ENCODE measurements at regions not wholly inside any gene's neighbourhood (a gene's known extent, or its start where the extent isn't known, plus 50 kb on each side); places are given as distances from the start of the nearest gene placed in this dataset.
"Not testable (repeated sequence)": the region's sequence is repeated elsewhere in the genome, so short reads cannot be mapped to it uniquely, and the experiment has no call there.

- DNase-seq; CTCF ChIA-PET; H3K9me2 ChIP-seq (ENCODE audit: insufficient read depth); H2AFZ ChIP-seq; H3K27ac ChIP-seq; BruUV-seq (replicated peaks); intact Hi-C loops (cut with micrococcal nuclease; ENCODE audit: unreplicated experiment); H3F3A ChIP-seq (ENCODE audit: insufficient read depth, low read depth); H3K27me3 ChIP-seq (ENCODE audit: insufficient read depth, low read depth); H3K79me2 ChIP-seq (ENCODE audit: low read depth); H4K20me1 ChIP-seq (ENCODE audit: insufficient read depth); H3K4me3 ChIP-seq; POLR2A ChIA-PET (ENCODE audit: unreplicated experiment); H3K9me3 ChIP-seq (ENCODE audit: insufficient read depth, low read depth); H3K36me3 ChIP-seq (ENCODE audit: low read depth); H3K4me1 ChIP-seq (replicated peaks; ENCODE audit: insufficient read depth); H3K4me2 ChIP-seq: not testable (repeated sequence)
Observed at GRCh38 chr1:121092329-121092968, 91.7 kb downstream of the FAM72B start.

GRCh38 chr1:121095014-121095413, 89.1 kb downstream of the FAM72B start:
- H3K4me1 ChIP-seq (replicated peaks; ENCODE audit: insufficient read depth); H3F3A ChIP-seq (ENCODE audit: insufficient read depth, low read depth); H2AFZ ChIP-seq; DNase-seq; POLR2A ChIA-PET (ENCODE audit: unreplicated experiment); CTCF ChIA-PET; H3K36me3 ChIP-seq (ENCODE audit: low read depth); H3K27ac ChIP-seq; H3K9me3 ChIP-seq (ENCODE audit: insufficient read depth, low read depth); H3K4me2 ChIP-seq; H3K4me3 ChIP-seq; H3K27me3 ChIP-seq (ENCODE audit: insufficient read depth, low read depth); H3K9me2 ChIP-seq (ENCODE audit: insufficient read depth); H3K79me2 ChIP-seq (ENCODE audit: low read depth); H4K20me1 ChIP-seq (ENCODE audit: insufficient read depth); BruUV-seq (replicated peaks); intact Hi-C loops (cut with micrococcal nuclease; ENCODE audit: unreplicated experiment): not testable (repeated sequence)

- H3K79me2 ChIP-seq (ENCODE audit: low read depth); H3F3A ChIP-seq (ENCODE audit: insufficient read depth, low read depth); H3K36me3 ChIP-seq (ENCODE audit: low read depth); H3K9me3 ChIP-seq (ENCODE audit: insufficient read depth, low read depth); POLR2A ChIA-PET (ENCODE audit: unreplicated experiment); H3K9me2 ChIP-seq (ENCODE audit: insufficient read depth); CTCF ChIA-PET; H4K20me1 ChIP-seq (ENCODE audit: insufficient read depth); H3K27me3 ChIP-seq (ENCODE audit: insufficient read depth, low read depth); intact Hi-C loops (cut with micrococcal nuclease; ENCODE audit: unreplicated experiment); H3K27ac ChIP-seq; BruUV-seq (replicated peaks); H3K4me1 ChIP-seq (replicated peaks; ENCODE audit: insufficient read depth): not testable (repeated sequence)
- peak; percentile 80 for TF ChIP-seq CTCF (conservative IDR thresholded peaks at IDR 0.05)
- DNase-seq, result peak; percentile 59 to 89
- Histone ChIP-seq H3K4me2 (peak overlapping the region; percentile 84), H2AFZ (peak overlapping the region; percentile 86), H3K4me3 (peak overlapping the region; percentile 65)
Observed at GRCh38 chr1:121097127-121097866, 86.8 kb downstream of the FAM72B start.

- peak overlapping the region; percentile 65 for H3K4me3 ChIP-seq
- H3K79me2 ChIP-seq (ENCODE audit: low read depth); H3K9me3 ChIP-seq (ENCODE audit: insufficient read depth, low read depth); H3K27me3 ChIP-seq (ENCODE audit: insufficient read depth, low read depth); H3K27ac ChIP-seq; BruUV-seq (replicated peaks); H3K9me2 ChIP-seq (ENCODE audit: insufficient read depth); H4K20me1 ChIP-seq (ENCODE audit: insufficient read depth); H3K36me3 ChIP-seq (ENCODE audit: low read depth); DNase-seq; intact Hi-C loops (cut with micrococcal nuclease; ENCODE audit: unreplicated experiment); H3K4me1 ChIP-seq (replicated peaks; ENCODE audit: insufficient read depth); POLR2A ChIA-PET (ENCODE audit: unreplicated experiment); CTCF ChIA-PET; H3F3A ChIP-seq (ENCODE audit: insufficient read depth, low read depth): not testable (repeated sequence)
- peak overlapping the region; percentile 84 for H3K4me2 ChIP-seq
- H2AFZ ChIP-seq, result peak overlapping the region; percentile 86
Observed at GRCh38 chr1:121097867-121098215, 86.3 kb downstream of the FAM72B start.

- H3K36me3 ChIP-seq (ENCODE audit: low read depth); H3K79me2 ChIP-seq (ENCODE audit: low read depth); H3K9me3 ChIP-seq (ENCODE audit: insufficient read depth, low read depth); H3K4me2 ChIP-seq; DNase-seq; H4K20me1 ChIP-seq (ENCODE audit: insufficient read depth); CTCF ChIA-PET; H3F3A ChIP-seq (ENCODE audit: insufficient read depth, low read depth); POLR2A ChIA-PET (ENCODE audit: unreplicated experiment); H3K9me2 ChIP-seq (ENCODE audit: insufficient read depth); H2AFZ ChIP-seq; BruUV-seq (replicated peaks); intact Hi-C loops (cut with micrococcal nuclease; ENCODE audit: unreplicated experiment); H3K4me3 ChIP-seq; H3K27me3 ChIP-seq (ENCODE audit: insufficient read depth, low read depth); H3K4me1 ChIP-seq (replicated peaks; ENCODE audit: insufficient read depth); H3K27ac ChIP-seq: not testable (repeated sequence)
Observed at GRCh38 chr1:121109025-121109424, 75.1 kb downstream of the FAM72B start.

GRCh38 chr1:121116522-121117297, 67.4 kb downstream of the FAM72B start:
- BruUV-seq (replicated peaks); intact Hi-C loops (cut with micrococcal nuclease; ENCODE audit: unreplicated experiment); H3F3A ChIP-seq (ENCODE audit: insufficient read depth, low read depth); H3K9me3 ChIP-seq (ENCODE audit: insufficient read depth, low read depth); H3K4me3 ChIP-seq; H3K27me3 ChIP-seq (ENCODE audit: insufficient read depth, low read depth); POLR2A ChIA-PET (ENCODE audit: unreplicated experiment); CTCF ChIA-PET; H3K9me2 ChIP-seq (ENCODE audit: insufficient read depth); H2AFZ ChIP-seq; DNase-seq; H3K4me2 ChIP-seq; H3K79me2 ChIP-seq (ENCODE audit: low read depth); H3K36me3 ChIP-seq (ENCODE audit: low read depth); H3K4me1 ChIP-seq (replicated peaks; ENCODE audit: insufficient read depth); H3K27ac ChIP-seq; H4K20me1 ChIP-seq (ENCODE audit: insufficient read depth): not testable (repeated sequence)
